ENCODE measurements at regions not wholly inside any gene's neighbourhood (a gene's known extent, or its start where the extent isn't known, plus 50 kb on each side); places are given as distances from the start of the nearest gene placed in this dataset.
"Not testable (repeated sequence)": the region's sequence is repeated elsewhere in the genome, so short reads cannot be mapped to it uniquely, and the experiment has no call there.

DNA sequence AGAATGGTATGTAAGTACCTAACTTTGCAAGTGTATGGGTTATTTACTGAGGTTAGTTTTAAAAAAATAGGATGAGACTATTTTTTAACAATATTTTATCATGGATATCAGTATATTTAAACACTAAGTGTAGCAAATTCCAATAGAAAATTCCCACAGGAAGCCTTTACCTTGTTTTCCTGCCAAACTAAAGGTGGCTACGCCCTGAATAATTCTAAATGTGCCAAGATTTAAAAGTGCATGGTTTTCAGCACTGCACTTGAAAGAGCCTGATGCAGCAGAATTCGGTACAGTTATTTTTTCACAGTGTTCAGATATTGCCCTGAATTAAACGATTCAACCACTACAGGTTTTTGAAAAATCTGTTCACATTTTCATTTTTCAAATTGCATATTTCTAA, 1622.8 kb upstream of the B3GALT2 start:
- no peaks in the 10 kb centered on the region for H3K27me3 ChIP-seq (ENCODE audit: insufficient read depth, low read length)
- no peak overlapping the region for H3K4me3 ChIP-seq (ENCODE audit: low read length)
- H3K9me3 ChIP-seq (ENCODE audit: low read depth, low read length), result no peaks in the 10 kb centered on the region
- H3K4me1 ChIP-seq (ENCODE audit: insufficient read depth, low read length), result no peaks in the 10 kb centered on the region

DNA sequence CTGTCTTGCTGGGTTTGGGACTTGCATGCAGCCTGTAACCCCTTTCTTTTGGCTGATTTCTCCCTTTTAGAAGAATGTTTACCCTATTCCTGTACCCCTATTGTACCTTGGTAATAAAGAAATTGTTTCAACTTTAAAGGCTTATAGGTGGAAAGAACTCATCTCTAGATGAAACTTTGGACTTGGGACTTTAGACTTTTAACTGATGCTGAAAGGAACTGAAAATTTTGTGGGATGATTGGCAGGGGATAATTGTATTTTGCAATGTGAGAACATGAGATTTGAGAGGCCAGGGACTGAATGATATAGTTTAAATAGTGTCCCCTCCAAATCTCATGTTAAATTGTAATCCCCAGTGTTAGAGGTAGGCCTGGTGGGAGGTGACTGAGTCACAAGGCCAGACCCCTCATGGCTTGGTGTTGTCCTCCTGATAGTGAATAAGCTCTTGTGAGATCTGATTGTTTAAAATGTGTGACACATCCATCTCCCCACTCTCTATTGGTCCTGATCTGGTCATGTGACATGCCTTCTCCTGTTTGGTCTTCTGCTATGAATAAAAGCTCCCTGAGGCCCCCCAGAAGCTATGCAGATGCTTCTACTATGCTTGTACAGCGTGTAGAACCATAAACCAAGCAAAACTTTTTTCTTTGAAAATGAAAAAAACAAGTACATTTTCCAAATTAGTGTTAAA, 1621.3 kb upstream of the B3GALT2 start:
- Histone ChIP-seq H3K9me3 (ENCODE audit: low read depth, low read length) (no peaks in the 10 kb centered on the region), H3K27me3 (ENCODE audit: insufficient read depth, low read length) (no peaks in the 10 kb centered on the region), H3K4me1 (ENCODE audit: insufficient read depth, low read length) (no peaks in the 10 kb centered on the region), H3K4me3 (ENCODE audit: low read length) (no peak overlapping the region)

DNA sequence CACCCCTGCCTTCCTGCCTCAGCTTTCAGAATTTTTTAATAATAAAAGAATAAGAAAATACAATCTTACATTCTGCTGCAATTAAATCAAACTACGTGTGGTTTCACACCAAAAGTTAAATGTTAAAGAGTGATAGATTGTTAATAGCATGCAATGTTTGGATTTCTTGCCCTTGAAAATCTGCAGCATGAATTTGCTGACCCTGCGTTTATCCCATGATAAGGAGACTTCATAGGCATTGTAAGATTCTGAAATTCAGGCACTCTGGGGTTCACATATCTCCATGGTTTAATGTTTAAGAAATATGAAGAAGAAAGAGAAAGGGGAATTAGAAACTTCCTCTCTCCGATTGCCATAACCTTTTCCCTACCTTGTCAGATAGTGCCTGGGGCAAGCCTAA, 1616.2 kb upstream of the B3GALT2 start:
- Histone ChIP-seq H3K9me3 (ENCODE audit: low read depth, low read length) (no peaks in the 10 kb centered on the region), H3K27me3 (ENCODE audit: insufficient read depth, low read length) (no peaks in the 10 kb centered on the region), H3K4me1 (ENCODE audit: insufficient read depth, low read length) (no peaks in the 10 kb centered on the region), H3K4me3 (ENCODE audit: low read length) (no peak overlapping the region)

DNA sequence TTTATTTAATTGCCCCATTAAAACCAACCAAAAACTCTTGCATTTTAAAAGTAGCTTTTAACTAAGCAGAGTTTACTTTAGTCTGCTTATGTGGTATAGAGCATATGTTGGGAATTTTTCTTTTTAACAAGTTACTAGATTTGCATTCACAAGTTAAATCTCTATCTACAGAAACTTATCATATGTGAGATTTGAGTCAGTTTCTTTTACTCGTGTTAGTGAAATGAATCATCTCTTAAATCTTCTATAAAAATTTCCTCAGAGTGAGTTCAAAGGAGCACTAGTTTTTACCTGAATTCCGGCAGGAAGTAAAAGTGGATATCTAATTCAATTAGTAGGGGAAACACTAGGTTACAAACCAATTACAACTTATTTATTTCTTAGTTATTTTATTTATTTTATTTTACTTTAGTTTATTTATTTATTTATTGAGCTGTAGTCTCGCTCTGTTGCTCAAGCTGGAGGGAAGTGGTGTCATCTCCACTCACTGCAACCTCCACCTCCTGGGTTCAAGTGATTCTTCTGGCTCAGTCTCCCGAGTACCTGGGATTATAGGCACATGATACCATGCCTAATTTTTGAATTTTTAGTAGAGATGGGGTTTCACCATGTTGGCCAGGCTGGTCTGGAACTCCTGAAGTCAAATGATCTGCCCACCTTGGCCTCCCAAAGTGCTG, 1609.6 kb upstream of the B3GALT2 start:
- H3K4me1 ChIP-seq (ENCODE audit: insufficient read depth, low read length), result no peaks in the 10 kb centered on the region
- H3K9me3 ChIP-seq (ENCODE audit: low read depth, low read length), result no peaks in the 10 kb centered on the region

DNA sequence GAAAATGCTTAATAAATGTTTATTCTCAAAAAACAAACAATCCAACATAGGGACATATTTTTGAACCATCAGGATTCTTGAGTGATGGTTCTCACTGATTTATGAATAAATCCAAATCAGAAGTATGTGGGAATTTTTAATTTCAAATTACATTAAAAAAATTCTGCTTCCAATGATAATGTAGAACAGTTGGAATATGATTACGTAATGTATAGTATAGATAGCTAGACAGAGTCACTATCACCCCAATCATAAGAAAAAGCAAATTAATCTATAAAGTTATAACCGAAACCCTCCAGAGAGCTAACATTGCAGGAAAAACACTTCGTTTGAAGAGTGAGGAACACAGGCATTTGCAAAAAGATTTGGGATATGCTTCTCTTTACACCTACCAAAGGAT, 1600.6 kb upstream of the B3GALT2 start:
- Histone ChIP-seq H3K9me3 (ENCODE audit: low read depth, low read length) (no peaks in the 10 kb centered on the region), H3K4me1 (ENCODE audit: insufficient read depth, low read length) (no peaks in the 10 kb centered on the region), H3K27me3 (ENCODE audit: insufficient read depth, low read length) (no peaks in the 10 kb centered on the region), H3K4me3 (ENCODE audit: low read length) (no peak overlapping the region)

More for the DNA sequence above, 1609.6 kb upstream of the B3GALT2 start:
- Histone ChIP-seq H3K27me3 (ENCODE audit: insufficient read depth, low read length) (no peaks in the 10 kb centered on the region), H3K4me3 (ENCODE audit: low read length) (no peak overlapping the region)

DNA sequence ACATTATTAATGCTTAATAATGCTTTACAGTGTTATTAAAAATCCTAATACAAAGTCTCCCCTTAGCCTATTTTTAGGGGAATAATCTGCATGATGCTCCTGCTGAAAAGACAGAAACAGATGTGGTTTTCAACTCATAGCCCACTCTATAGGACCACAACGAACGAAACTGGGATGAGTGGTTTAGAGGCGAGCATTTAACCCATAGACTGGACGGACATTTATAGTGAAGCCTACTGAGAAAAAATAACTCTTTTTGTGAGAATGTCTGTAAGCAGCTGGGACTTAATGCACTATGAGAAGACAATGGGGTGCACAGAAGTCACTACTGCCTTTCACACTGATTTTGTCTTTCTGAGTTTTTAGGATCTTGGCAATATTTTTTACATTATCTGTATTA, 1599.6 kb upstream of the B3GALT2 start:
- H3K27me3 ChIP-seq (ENCODE audit: insufficient read depth, low read length), result no peaks in the 10 kb centered on the region
- no peak overlapping the region for H3K4me3 ChIP-seq (ENCODE audit: low read length)
- H3K9me3 ChIP-seq (ENCODE audit: low read depth, low read length), result no peaks in the 10 kb centered on the region
- H3K4me1 ChIP-seq (ENCODE audit: insufficient read depth, low read length), result no peaks in the 10 kb centered on the region

DNA sequence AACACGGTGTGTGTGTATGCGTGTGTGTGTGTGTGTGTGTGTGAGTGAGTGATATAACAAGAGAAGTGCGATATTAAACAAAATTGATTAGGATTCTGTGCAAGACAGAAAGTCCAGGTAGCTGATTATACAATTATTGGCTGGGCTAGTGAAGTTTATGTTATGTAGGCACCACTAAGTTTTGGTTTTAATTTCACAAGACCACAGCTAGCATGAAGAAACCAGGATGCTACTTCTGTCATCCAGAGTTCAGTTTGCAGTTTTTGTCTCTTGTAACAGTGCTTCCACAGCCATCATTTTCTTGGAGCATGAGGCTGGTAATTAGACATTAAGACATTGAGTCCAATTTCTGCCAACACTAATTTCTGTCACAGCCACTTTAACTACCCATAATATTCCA, 1590.2 kb upstream of the B3GALT2 start:
- Histone ChIP-seq H3K9me3 (ENCODE audit: low read depth, low read length) (no peaks in the 10 kb centered on the region), H3K4me1 (ENCODE audit: insufficient read depth, low read length) (no peaks in the 10 kb centered on the region), H3K27me3 (ENCODE audit: insufficient read depth, low read length) (no peaks in the 10 kb centered on the region), H3K4me3 (ENCODE audit: low read length) (no peak overlapping the region)

DNA sequence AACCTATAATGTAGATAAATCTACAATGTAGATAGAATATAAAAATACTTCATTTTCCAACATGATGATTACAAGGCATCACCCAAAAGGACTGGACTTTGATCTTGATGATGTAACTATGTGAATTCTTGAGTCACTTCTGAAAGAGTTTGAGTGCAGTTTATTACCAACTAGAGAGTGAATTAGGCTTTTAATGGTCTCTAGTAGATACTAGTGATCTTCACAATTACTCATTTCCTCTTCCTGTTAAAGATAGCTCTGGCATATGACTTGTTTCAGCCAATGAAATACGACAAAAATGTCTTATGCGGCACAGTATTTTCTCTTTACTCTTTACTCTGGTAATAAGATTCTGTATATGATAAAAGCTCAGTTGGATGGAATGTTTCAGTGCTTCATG, 1588.1 kb upstream of the B3GALT2 start:
- no peaks in the 10 kb centered on the region for H3K4me1 ChIP-seq (ENCODE audit: insufficient read depth, low read length)
- H3K4me3 ChIP-seq (ENCODE audit: low read length), result no peak overlapping the region
- no peaks in the 10 kb centered on the region for H3K9me3 ChIP-seq (ENCODE audit: low read depth, low read length)

DNA sequence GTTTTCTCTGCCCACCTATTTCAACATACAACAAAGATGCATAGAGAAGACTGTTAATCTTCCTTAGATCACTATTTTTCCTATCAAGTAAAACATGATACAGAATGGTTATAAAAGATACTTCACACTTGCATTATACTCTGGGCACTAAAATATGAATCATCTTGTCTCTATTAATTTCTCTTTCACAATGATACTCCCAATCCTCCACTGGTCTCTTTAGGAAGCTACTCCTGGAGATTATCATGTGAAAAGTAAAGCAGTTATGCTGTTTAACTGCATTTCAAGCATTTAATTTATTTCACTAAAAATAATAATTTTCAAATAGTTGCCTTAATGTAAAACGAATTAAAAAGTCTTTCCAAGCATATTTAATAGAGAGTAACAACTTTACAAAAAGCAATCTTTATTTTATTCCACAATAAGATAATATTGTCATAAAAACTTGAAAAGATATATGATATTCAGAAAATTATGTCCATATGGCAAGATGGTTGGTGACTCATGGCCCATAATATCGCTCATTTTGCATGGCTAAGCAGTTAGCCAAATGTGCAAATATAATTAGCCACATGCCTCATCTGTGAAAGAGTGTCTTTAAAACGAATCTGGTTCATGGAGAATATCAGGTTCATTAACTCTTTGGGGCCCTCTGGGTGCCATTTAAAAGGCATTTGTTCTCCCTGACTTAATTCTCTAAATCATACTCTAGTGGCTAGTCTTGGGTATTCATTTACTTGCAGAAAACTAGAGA, 1569.0 kb upstream of the B3GALT2 start:
- no peaks in the 10 kb centered on the region for H3K9me3 ChIP-seq (ENCODE audit: low read depth, low read length)
- no peak overlapping the region for H3K4me3 ChIP-seq (ENCODE audit: low read length)
- no peaks in the 10 kb centered on the region for H3K27me3 ChIP-seq (ENCODE audit: insufficient read depth, low read length)
- no peaks in the 10 kb centered on the region for H3K4me1 ChIP-seq (ENCODE audit: insufficient read depth, low read length)

More for the DNA sequence above, 1588.1 kb upstream of the B3GALT2 start:
- H3K27me3 ChIP-seq (ENCODE audit: insufficient read depth, low read length), result no peaks in the 10 kb centered on the region

DNA sequence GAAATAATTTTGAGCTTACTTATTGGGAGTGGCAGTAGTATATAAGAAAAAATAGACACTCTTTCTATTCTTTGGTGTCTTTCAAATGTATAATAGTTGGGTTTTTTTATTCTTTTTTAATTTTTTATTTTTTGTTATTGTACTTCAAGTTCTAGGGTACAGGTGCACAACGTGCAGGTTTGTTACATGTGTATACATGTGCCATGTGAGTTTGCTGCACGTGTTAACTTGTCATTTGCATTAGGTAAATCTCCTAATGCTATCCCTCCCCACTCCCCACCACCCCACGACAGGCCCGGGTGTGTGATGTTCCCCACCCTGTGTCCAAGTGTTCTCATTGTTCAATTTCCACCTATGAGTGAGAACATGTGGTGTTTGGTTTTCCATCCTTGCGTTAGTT, 1552.4 kb upstream of the B3GALT2 start:
- not testable (repeated sequence) for H3K27me3 ChIP-seq (ENCODE audit: insufficient read depth, low read length); H3K4me1 ChIP-seq (ENCODE audit: insufficient read depth, low read length); H3K4me3 ChIP-seq (ENCODE audit: low read length); H3K9me3 ChIP-seq (ENCODE audit: low read depth, low read length)

DNA sequence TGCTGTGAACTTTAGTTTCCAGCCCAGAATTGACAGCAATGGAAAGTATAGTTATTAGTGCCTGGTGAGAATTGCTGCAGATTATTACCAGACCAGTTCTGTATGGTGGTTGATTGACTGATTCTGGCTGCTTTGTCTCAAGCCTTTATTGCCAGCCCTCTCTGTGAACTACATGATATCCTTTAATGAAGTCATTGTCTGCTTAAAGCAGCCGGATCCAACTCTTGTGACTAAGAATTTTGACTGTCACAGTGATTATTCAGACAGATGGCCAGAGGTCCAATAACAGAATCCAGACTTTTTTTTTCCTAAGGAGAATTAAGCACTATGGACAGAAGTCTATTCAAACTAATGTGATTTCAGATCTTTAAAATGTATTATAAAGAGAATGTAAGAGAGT, 1548.6 kb upstream of the B3GALT2 start:
- Histone ChIP-seq H3K4me1 (ENCODE audit: insufficient read depth, low read length) (no peaks in the 10 kb centered on the region), H3K4me3 (ENCODE audit: low read length) (no peak overlapping the region), H3K9me3 (ENCODE audit: low read depth, low read length) (no peaks in the 10 kb centered on the region), H3K27me3 (ENCODE audit: insufficient read depth, low read length) (no peaks in the 10 kb centered on the region)

DNA sequence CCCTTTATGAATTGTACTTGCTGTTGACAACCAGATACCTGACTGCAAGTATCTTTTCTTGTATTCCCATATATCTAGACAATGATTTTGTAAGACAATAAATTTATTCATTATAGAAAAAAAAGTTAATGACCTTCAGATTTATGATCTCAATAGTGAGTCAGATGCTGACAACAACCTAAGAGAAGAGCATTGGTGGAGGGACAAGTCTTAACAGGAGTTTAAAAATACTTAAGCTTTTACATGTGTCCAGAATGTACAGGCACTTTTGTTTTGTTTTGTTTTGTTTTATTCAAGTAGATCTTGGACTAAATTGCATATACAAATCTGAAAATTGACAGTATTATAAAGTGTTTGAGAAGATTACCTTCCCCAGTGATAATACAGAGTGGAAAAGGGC, 1544.6 kb upstream of the B3GALT2 start:
- Histone ChIP-seq H3K4me3 (ENCODE audit: low read length) (no peak overlapping the region), H3K27me3 (ENCODE audit: insufficient read depth, low read length) (no peaks in the 10 kb centered on the region), H3K9me3 (ENCODE audit: low read depth, low read length) (no peaks in the 10 kb centered on the region), H3K4me1 (ENCODE audit: insufficient read depth, low read length) (no peaks in the 10 kb centered on the region)

DNA sequence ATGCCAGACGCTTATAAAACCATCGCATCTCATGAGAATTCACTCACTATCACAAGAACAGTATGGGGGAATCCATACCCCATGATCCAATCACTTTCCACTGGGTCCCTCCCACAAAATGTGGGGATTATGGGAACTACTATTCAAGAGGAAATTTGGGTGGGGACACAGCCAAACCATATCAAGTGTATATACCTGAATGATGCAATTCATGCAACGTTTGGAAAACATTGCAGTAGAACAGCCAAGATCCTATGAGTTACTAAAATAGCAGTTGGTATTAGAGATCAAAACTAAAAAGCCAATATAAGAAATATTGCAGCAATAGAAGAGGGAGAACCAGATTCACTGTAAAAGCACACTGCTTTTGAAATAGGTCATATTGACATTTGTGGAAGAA, 1543.9 kb upstream of the B3GALT2 start:
- Histone ChIP-seq H3K4me3 (ENCODE audit: low read length) (no peak overlapping the region), H3K4me1 (ENCODE audit: insufficient read depth, low read length) (no peaks in the 10 kb centered on the region), H3K9me3 (ENCODE audit: low read depth, low read length) (no peaks in the 10 kb centered on the region), H3K27me3 (ENCODE audit: insufficient read depth, low read length) (no peaks in the 10 kb centered on the region)

DNA sequence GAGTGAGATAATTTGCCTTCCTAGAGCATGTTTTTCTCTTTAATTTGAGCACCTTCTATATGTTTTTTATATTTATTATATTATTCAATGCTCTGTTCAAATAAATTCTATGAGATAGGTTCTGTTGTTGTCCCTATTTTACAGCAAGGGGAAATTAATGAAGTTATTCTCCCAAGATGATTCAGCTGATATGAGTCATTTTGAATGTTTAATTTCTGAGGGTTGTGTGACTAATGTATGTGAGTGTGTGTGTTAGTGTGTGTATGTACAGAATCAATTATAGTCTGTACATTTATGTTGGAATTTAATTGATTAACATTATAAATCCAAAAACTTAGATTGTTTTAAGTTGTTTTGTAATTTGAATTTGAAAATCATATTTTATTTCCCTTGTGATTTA, 1536.7 kb upstream of the B3GALT2 start:
- H3K4me1 ChIP-seq (ENCODE audit: insufficient read depth, low read length), result no peaks in the 10 kb centered on the region
- no peak overlapping the region for H3K4me3 ChIP-seq (ENCODE audit: low read length)
- H3K27me3 ChIP-seq (ENCODE audit: insufficient read depth, low read length), result no peaks in the 10 kb centered on the region

DNA sequence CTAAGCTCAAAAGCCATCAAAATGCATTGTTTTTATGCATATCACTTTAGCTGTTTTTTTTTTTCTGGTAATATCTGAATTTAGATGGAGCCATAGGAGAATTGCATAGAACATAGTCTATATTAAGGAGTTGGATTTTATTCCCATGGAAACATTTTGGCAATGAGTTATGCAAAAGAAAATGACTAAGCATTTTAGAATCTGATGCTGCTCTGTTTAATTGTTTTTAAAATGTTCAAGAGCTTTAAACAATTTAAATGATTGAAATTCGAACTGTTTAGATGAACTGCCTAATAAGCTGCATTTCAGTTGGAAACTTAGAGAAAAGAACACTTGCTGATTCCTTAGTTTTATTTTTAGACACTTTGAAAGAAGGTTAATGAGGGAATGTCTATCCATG, 1531.5 kb upstream of the B3GALT2 start:
- Histone ChIP-seq H3K4me3 (ENCODE audit: low read length) (no peak overlapping the region), H3K9me3 (ENCODE audit: low read depth, low read length) (no peaks in the 10 kb centered on the region), H3K27me3 (ENCODE audit: insufficient read depth, low read length) (no peaks in the 10 kb centered on the region), H3K4me1 (ENCODE audit: insufficient read depth, low read length) (no peaks in the 10 kb centered on the region)

More for the DNA sequence above, 1536.7 kb upstream of the B3GALT2 start:
- no peaks in the 10 kb centered on the region for H3K9me3 ChIP-seq (ENCODE audit: low read depth, low read length)

All from mononuclear cell (primary cell).